HL-60 (cell line): ENCODE measurements at regions not wholly inside any gene's neighbourhood (a gene's known extent, or its start where the extent isn't known, plus 50 kb on each side); places are given as distances from the start of the nearest gene placed in this dataset.

Experiments used
- DNase-seq, 2 experiments: peaks; one replicate each; pipeline ENCODE4 v3.0.0-alpha.2; 2010 to 2020; ENCODE audit warnings: low read depth in 1 of 2, low spot score in 1 of 2
- H3K27ac ChIP-seq: fragments of 250-450 bp; sonication (Bioruptor Pico); replicated peaks from 2 replicates; pipeline ENCODE4 v1.5.1; 2020; ENCODE audit warnings: mild to moderate bottlenecking, moderate library complexity
- H3K27me3 ChIP-seq: fragments of 250-450 bp; sonication (Bioruptor Pico); 2 replicates; pipeline ENCODE4 v1.5.1; 2021; ENCODE audit warnings: mild to moderate bottlenecking, moderate library complexity; ENCODE audit not compliant: insufficient read depth, poor library complexity, severe bottlenecking
- H3K4me3 ChIP-seq: replicated peaks from 2 replicates; pipeline ENCODE4 v1.5.1; 2011; ENCODE audit warnings: mild to moderate bottlenecking, control low read depth, low read length; ENCODE audit not compliant: insufficient read depth
- GABPA ChIP-seq: IDR thresholded peaks from 2 replicates; pipeline ENCODE4 v1.6.1; 2012; ENCODE audit warnings: low read depth
- POLR2AphosphoS5 ChIP-seq: IDR thresholded peaks from 2 replicates; pipeline ENCODE4 v1.6.1; 2012; ENCODE audit warnings: low read depth
- SPI1 ChIP-seq: IDR thresholded peaks from 2 replicates; pipeline ENCODE4 v1.6.1; 2012; ENCODE audit warnings: low read depth, mild to moderate bottlenecking, borderline replicate concordance
- TF ChIP-seq, protein P1 (sequence below): IDR thresholded peaks from 2 replicates; pipeline ENCODE4 v1.6.1; 2012; ENCODE audit warnings: low read depth; ENCODE audit not compliant: insufficient replicate concordance
- TF ChIP-seq, protein P2 (sequence below): IDR thresholded peaks from one replicate; pipeline ENCODE4 v1.5.1; 2011; ENCODE audit warnings: low read length, control low read depth, inconsistent platforms; ENCODE audit not compliant: insufficient read depth

DNA sequence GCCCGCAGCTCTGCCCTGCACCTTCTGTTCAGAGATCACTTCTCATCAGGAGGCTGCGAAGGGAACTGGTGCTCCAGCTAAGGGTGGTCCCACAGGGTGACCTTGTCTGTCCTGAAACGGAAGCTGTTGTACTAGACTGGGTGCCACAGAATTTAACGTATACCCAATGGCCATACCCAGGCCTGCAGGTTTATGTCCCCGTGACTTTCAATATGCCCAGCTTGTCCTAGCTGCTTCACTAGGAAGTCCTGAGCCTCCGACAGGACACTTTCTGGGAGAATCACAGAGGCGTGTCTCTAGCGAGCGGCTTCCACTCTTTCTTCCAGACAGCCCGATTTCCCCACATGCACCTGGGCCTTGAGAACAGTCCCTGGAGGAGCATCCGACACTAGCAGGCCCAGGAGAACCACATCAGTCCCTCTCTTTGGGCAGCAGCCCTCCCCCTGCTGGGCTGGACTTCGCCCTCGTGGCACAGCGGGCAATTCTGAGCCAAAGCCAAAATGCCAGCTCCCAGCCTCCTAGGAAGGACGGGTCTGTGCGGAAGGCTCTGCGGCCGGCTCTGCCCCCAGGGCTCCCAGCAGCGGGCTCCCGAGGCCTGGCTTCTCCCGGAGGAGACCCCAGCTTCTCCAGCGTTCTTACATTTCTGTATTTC, 91.9 kb upstream of the OTOS start:
- Histone ChIP-seq H3K27ac (no peak overlapping the region), H3K4me3 (no peak overlapping the region), H3K27me3 (peaks cover 6% of the 10 kb centered on the region)
- TF ChIP-seq SPI1 (no peak), GABPA (no peak), POLR2AphosphoS5 (no peak)
- TF ChIP-seq, protein P1, sequence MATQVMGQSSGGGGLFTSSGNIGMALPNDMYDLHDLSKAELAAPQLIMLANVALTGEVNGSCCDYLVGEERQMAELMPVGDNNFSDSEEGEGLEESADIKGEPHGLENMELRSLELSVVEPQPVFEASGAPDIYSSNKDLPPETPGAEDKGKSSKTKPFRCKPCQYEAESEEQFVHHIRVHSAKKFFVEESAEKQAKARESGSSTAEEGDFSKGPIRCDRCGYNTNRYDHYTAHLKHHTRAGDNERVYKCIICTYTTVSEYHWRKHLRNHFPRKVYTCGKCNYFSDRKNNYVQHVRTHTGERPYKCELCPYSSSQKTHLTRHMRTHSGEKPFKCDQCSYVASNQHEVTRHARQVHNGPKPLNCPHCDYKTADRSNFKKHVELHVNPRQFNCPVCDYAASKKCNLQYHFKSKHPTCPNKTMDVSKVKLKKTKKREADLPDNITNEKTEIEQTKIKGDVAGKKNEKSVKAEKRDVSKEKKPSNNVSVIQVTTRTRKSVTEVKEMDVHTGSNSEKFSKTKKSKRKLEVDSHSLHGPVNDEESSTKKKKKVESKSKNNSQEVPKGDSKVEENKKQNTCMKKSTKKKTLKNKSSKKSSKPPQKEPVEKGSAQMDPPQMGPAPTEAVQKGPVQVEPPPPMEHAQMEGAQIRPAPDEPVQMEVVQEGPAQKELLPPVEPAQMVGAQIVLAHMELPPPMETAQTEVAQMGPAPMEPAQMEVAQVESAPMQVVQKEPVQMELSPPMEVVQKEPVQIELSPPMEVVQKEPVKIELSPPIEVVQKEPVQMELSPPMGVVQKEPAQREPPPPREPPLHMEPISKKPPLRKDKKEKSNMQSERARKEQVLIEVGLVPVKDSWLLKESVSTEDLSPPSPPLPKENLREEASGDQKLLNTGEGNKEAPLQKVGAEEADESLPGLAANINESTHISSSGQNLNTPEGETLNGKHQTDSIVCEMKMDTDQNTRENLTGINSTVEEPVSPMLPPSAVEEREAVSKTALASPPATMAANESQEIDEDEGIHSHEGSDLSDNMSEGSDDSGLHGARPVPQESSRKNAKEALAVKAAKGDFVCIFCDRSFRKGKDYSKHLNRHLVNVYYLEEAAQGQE = no peak
- TF ChIP-seq, protein P2, sequence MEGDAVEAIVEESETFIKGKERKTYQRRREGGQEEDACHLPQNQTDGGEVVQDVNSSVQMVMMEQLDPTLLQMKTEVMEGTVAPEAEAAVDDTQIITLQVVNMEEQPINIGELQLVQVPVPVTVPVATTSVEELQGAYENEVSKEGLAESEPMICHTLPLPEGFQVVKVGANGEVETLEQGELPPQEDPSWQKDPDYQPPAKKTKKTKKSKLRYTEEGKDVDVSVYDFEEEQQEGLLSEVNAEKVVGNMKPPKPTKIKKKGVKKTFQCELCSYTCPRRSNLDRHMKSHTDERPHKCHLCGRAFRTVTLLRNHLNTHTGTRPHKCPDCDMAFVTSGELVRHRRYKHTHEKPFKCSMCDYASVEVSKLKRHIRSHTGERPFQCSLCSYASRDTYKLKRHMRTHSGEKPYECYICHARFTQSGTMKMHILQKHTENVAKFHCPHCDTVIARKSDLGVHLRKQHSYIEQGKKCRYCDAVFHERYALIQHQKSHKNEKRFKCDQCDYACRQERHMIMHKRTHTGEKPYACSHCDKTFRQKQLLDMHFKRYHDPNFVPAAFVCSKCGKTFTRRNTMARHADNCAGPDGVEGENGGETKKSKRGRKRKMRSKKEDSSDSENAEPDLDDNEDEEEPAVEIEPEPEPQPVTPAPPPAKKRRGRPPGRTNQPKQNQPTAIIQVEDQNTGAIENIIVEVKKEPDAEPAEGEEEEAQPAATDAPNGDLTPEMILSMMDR = no peak
- DNase-seq = no peak

DNA sequence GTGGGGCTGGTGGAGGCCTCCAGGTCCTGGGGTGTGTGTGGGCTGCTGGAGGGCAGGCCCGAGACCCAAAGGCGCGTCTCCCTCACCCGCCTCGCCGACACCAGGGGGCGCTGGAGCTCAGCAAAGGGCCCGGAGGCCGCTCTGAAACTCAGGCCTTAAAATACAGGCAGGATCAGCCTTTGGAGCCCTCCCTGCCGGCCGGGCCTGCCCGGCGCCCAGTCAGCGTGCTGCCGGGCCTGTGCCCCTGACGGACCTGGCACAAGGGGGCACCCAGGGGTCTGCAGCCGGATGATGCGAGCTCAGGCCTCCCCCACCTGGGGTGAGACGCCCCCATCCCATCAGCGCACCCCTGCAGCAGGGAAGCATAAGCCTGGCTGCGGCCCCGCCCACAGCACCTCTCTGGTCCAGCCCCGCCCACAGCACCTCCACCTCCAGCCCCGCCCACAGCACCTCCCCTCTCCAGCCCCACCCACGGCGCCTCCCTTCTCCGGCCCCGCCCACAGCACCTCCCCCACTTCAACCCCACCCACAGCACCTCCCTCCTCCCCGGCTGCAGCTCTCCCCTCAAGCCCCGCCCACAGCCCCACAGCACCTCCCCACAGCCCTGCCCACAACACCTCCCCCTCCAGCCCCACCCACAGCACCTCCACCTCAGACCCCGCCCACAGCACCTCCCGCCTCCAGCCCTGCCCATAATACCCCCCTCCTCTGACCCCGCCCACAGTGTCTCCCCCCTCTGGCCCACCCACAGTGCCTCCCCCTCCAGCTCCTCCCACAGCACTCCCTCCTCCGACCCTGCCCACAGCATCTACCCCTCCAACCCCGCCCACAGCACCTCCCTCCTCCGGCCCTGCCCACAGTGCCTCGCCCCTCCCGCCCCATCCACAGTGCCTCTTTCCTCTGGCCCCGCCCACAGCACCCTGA, 92.8 kb upstream of the OTOS start:
- no peak overlapping the region for H3K27ac ChIP-seq
- H3K4me3 ChIP-seq = no peak overlapping the region
- TF ChIP-seq, protein P1 = no peak
- TF ChIP-seq SPI1 (no peak), GABPA (no peak), POLR2AphosphoS5 (no peak)
- TF ChIP-seq, protein P2 = peak; percentile 24
- peaks cover 6% of the 10 kb centered on the region for H3K27me3 ChIP-seq
- DNase-seq = peak; percentile 22 to 60

DNA sequence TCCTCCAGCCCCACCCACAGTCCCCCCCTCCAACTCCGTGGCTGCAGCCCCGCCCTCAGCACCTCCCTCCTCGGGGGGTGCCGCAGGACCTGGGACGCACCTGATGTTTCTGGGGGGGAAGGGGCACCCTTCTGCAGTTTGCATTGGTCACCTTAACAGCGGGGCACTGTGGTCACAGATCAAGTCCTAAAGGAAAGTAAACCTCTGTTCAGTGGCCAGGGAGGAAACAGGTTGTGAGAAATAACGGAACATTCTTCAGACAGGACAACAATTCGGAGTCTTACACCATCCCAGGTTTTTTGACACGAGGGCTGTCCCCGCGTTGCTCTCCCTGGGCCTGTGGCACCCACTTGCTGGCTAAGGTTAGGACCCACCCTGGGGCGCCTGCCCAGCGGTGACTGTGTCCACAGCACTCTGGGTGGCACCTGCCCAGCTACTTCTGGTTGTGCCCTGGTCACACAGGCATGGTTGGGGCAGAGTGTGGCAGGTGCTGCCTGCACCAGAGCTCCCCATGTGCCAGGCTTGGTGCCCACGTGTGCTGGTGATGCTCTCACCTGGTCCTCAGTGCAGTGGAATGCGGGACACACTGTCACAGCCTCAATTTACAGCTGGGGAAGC, 93.5 kb upstream of the OTOS start:
- TF ChIP-seq, protein P2 = no peak
- TF ChIP-seq, protein P1 = no peak
- TF ChIP-seq POLR2AphosphoS5 (no peak), SPI1 (no peak), GABPA (no peak)
- Histone ChIP-seq H3K4me3 (no peak overlapping the region), H3K27me3 (peaks cover 6% of the 10 kb centered on the region), H3K27ac (no peak overlapping the region)
- DNase-seq = no peak
